LNCaP clone FGC (cell line): ENCODE measurements at regions not wholly inside any gene's neighbourhood (a gene's known extent, or its start where the extent isn't known, plus 50 kb on each side); places are given as distances from the start of the nearest gene placed in this dataset.
"Not testable (repeated sequence)": the region's sequence is repeated elsewhere in the genome, so short reads cannot be mapped to it uniquely, and the experiment has no call there.

Source experiments
- DNase-seq: peaks from one replicate; pipeline ENCODE4 v3.0.0-alpha.2; 2011; ENCODE audit warnings: low read depth
- H3K4me3 ChIP-seq: 2 replicates; pipeline ENCODE4 v1.5.1; 2011; ENCODE audit warnings: mild to moderate bottlenecking, low read depth, low read length, control low read depth
- TF ChIP-seq, protein P1 (sequence below): IDR thresholded peaks from 2 replicates; pipeline ENCODE4 v1.5.1; 2012; ENCODE audit warnings: mild to moderate bottlenecking; ENCODE audit not compliant: control insufficient read depth, insufficient read depth; ENCODE audit errors: extremely low read depth

DNA sequence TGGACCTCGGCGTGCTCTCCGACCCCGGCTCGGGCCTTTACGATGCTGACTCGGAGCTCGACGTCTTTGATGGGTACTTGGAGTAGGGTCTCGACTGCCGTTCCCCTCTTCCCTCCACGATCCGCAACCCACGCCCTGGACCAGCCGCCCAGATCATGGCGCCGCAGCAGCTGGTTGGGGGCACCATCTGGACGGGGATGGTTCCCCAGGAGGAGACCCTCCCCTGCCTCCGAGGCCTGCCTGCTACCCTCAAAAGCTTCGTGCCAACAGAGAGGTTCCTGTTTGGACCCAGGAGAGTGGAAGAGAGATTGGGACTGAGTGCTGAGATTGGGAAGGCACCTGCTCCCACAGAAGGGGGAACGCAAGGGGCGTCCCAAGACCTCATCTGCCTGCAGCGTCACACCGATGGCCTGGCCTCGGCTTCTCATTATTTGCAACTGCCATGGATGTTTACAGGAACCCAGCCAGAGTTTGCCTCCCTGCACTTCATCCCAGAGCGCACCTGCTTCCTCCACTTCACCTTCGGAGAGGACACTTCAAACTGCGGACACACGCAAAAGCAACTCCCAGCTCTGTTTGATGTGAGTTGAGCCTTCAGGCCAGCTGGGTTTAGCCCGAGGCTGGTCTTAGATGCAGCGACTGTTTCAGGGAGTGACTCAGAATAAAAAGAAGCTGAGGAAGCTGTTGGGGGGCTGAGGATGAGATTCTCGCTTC, 58.9 kb downstream of the GOLGA6L7 start:
- TF ChIP-seq, protein P1, sequence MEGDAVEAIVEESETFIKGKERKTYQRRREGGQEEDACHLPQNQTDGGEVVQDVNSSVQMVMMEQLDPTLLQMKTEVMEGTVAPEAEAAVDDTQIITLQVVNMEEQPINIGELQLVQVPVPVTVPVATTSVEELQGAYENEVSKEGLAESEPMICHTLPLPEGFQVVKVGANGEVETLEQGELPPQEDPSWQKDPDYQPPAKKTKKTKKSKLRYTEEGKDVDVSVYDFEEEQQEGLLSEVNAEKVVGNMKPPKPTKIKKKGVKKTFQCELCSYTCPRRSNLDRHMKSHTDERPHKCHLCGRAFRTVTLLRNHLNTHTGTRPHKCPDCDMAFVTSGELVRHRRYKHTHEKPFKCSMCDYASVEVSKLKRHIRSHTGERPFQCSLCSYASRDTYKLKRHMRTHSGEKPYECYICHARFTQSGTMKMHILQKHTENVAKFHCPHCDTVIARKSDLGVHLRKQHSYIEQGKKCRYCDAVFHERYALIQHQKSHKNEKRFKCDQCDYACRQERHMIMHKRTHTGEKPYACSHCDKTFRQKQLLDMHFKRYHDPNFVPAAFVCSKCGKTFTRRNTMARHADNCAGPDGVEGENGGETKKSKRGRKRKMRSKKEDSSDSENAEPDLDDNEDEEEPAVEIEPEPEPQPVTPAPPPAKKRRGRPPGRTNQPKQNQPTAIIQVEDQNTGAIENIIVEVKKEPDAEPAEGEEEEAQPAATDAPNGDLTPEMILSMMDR: peak; percentile 33
- H3K4me3 ChIP-seq, DNase-seq: not testable (repeated sequence)

DNA sequence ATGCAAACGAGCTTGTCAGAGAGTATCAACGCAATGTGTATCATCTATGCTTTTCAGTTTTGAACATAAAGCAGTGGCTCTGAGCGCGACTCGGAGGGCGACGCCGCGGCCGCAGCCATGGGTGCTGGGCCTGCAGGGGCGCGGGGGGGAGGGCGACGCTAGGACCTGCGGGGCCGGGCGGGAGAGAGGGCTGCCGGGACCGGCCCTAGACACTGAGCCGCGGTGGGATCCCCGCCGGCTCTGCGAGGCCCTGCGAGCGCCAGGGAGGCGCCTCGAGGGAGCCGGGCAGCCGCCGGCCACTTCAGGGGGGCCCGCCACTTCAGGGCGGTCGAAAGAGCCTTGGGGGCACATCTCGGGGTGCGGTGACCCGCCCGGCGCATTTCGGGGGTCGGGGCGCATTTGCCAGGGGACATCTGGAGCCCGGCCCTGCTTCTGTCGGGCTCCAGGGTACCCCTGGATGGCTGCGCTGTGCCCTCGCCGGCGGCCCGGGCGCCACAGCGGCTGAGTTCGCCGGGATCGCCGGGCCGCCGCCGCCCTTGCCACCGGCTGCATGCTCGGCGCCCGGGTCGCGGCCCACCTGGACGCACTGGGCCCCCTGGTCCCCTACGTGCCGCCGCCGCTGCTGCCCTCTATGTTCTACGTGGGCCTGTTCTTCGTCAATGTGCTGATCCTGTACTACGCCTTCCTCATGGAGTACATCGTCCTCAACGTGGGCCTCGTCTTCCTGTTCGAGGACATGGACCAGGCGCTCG, 59.6 kb downstream of the GOLGA6L7 start:
- not testable (repeated sequence) for DNase-seq, H3K4me3 ChIP-seq

DNA sequence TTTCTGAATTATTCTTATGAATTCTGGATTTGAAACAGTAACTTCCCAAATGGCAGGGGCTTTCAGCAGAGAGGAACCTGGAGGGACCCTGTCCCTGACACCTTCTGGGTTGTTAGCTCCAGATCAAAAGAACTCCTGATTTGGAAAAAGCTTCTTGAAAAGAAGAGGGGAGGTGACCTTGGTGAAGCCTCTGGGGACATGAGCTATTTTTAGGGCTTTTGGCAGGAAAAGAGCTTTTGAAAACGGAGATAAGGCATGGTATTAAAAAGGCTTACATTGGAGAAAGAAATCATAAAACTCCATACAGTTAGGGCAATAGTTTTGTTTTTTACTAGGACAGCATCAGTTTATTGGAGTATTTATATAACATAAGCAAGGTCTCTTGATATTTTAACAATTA, 60.3 kb downstream of the GOLGA6L7 start:
- DNase-seq, H3K4me3 ChIP-seq: not testable (repeated sequence)

DNA sequence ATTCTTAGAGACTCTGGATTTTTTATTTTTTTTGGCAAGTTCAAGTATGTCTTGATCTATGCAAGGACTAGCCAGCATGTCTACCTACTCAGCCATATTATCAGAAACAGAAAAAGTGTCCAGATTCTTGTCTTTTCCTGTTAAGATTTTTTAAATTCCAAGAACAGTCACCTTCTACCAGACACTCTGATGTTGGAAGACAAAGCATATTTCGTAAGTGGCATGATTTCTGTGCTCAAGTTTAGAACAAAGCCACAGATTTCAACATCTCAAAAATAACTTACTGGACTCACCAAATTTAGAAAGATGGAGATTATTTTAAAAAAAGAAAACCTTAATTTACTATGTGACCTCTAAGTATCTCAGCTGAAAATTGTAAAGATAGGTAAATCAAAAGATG, 61.9 kb downstream of the GOLGA6L7 start:
- TF ChIP-seq, protein P1: no peak
- no peak for DNase-seq

DNA sequence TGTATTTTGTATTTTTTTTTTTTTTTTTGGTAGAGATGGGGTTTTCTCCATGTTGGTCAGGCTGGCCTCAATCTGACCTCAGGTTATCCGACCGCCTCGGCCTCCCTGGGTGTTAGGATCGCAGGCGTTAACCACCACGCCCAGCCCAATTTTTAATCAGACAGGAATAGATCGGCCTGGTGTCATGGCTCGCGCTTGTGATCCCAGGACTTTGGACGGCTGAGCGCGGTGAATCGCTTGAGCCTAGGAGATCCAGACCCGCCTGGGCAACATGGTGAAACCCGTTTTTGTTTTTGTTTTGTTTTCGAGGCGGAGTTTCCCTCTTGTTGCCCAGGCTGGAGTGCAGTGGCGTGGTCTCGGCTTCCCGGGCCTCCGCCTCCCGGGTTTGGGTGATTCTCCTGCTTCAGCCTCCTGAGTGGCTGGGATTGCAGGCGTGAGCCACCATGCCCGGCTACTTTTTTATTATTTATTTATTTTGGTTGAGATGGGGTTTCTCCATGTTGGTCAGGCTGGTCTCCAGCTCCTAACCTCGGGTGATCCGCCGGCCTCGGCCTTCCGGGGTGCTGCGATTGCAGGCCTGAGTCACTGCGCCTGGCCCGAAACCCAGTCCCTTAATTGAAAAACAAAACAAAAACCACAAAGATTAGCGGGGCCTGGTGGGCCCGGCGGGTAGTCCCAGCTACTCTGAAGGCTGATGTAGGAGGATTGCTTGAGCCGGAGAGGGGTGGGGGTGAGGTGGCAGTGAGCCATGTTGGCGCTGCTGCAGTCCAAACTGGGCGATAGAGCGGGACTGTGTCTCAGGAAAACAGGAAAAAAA, 63.9 kb downstream of the GOLGA6L7 start:
- H3K4me3 ChIP-seq, DNase-seq: not testable (repeated sequence)

More for the DNA sequence above, 61.9 kb downstream of the GOLGA6L7 start:
- H3K4me3 ChIP-seq: no peak overlapping the region

DNA sequence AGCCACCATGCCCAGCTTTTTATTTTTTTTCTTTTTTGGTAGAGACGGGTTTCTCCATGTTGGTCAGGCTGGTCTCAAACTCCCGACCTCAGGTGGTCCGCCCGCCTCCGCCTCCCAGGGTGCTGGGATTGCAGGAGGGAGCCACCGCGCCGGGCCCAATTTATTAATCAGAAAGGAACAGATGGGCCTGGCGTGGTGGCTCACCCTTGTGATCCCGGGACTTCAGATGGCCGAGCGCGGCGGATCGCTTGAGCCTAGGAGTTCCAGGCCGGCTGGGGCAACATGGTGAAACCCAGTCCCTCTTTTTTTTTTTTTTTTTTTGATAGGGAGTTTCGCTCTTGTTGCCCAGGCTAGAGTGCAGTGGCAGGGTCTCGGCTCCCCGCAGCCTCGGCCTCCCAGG, 64.6 kb downstream of the GOLGA6L7 start:
- H3K4me3 ChIP-seq: no peak overlapping the region
- TF ChIP-seq, protein P1: no peak
- DNase-seq: no peak

DNA sequence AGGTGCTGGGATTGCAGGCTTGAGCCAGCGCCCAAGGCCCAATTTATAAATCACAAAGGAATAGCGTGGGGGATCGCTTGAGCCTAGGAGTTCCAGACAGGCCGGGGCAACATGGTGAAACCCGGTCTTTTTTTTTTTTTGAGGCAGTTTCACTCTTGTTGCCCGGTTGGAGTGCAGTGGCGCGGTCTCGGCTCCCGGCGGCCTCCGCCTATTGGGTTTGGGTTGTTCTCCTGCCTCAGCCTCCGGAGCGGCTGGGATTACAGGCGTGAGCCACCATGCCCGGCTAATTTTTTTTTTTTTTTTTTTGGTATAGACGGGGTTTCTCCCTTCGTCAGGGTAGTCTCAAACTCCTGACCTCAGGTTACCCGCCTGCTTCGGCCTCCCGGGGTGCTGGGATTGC, 65.0 kb downstream of the GOLGA6L7 start:
- DNase-seq: no peak
- H3K4me3 ChIP-seq: no peak overlapping the region
- TF ChIP-seq, protein P1: no peak

DNA sequence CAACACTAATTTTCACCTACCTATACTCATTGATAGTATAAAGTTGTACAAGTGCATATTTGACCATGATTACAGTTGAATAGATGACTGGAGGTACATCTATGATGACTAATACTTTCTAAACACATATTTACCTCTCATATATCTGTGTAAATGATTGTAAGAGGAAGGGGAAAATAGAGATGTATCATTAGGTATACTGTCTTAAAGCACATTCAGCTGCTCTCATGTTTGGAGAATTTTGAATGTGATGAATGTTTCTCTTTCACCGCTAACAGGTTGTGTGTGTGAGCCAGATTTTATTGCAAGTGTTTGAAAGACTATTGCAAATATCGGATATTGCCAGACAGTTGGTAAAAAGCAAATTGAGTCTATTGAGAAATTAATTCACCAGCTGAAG, 66.2 kb upstream of the GOLGA8M start:
- not testable (repeated sequence) for DNase-seq, H3K4me3 ChIP-seq

DNA sequence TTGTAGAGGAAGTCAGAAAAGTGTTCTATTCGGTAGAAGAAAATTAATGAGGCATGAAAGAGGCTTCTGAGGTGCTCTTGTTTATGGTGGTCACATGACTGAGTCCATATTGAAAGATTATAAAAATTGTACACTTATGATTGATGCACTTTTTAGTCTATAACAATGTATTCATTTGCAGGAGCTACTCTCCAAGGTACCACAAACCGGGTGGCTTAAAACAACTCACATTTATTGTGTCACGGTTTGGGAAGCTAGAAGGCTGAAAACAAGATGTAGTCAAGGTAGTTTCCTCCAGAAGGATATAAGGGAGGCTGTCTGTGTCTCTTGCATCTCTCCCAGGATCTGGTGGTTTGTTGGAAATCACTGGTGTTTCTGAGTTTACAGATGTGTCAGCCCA, 60.6 kb upstream of the GOLGA8M start:
- H3K4me3 ChIP-seq, DNase-seq: not testable (repeated sequence)
